Endothelial cell of umbilical vein (primary cell): ENCODE measurements at regions not wholly inside any gene's neighbourhood (a gene's known extent, or its start where the extent isn't known, plus 50 kb on each side); places are given as distances from the start of the nearest gene placed in this dataset.
A peak's percentile ranks its signal among the peaks of the same experiment; 100 is the strongest.

Source experiments
- BruUV-seq: library from RNA; stranded (reverse); fragments of 400-500 nt; replicated peaks from 2 replicates; lab custom pipeline; 2021; lab: Mats Ljungman, UMichigan
- CTCF ChIA-PET: fragments of 300-600, 350-600 bp; sonication (Branson Sonifier 250); formaldehyde crosslinking; loops from one replicate; lab custom pipeline; 2021; ENCODE audit warnings: antibody characterized with exemption, inconsistent platforms; lab: Charles Lee
- POLR2A ChIA-PET: fragments of 300-600, 350-600 bp; sonication (Branson Sonifier 250); formaldehyde crosslinking; loops from one replicate; lab custom pipeline; 2021; ENCODE audit warnings: antibody characterized with exemption, inconsistent platforms; lab: Charles Lee
- DNase-seq: peaks from one replicate; pipeline ENCODE4 v3.0.0-alpha.2; 2011; ENCODE audit warnings: low read depth, low spot score
- FAIRE-seq: peaks from 2 replicates; lab custom pipeline; 2011; peaks lifted over from hg19 to GRCh38; lab: Jason Lieb, UNC
- H2AFZ ChIP-seq: 2 replicates; pipeline ENCODE4 v1.6.0; 2012; ENCODE audit warnings: low read depth, low read length, control low read depth, inconsistent platforms
- H3K27ac ChIP-seq: 2 replicates; pipeline ENCODE4 v1.5.1; 2011; ENCODE audit warnings: low read depth, mild to moderate bottlenecking, control low read depth, low read length, moderate library complexity; ENCODE audit not compliant: insufficient read depth
- H3K27me3 ChIP-seq, 2 experiments: 2 replicates each; pipeline versions ENCODE4 v1.6.0 to v1.6.1; 2011; ENCODE audit warnings: low read length in 2 of 2, mixed read lengths in 1 of 2; ENCODE audit not compliant: control insufficient read depth in 2 of 2, insufficient read depth in 2 of 2
- H3K36me3 ChIP-seq, 2 experiments: 2 replicates in 1 of 2; 3 replicates in 1 of 2; pipeline ENCODE4 v1.5.1; 2011; ENCODE audit warnings: low read length in 2 of 2, mild to moderate bottlenecking in 1 of 2, moderate library complexity in 1 of 2; ENCODE audit not compliant: control insufficient read depth in 2 of 2, insufficient read depth in 2 of 2; ENCODE audit errors: extremely low read depth in 1 of 2
- H3K4me1 ChIP-seq: 3 replicates; pipeline ENCODE4 v1.5.1; 2011; ENCODE audit warnings: mild to moderate bottlenecking, low read length; ENCODE audit not compliant: control insufficient read depth, insufficient read depth; ENCODE audit errors: extremely low read depth
- H3K4me2 ChIP-seq: 2 replicates; pipeline ENCODE4 v1.6.1; 2011; ENCODE audit warnings: low read length, control low read depth, mixed read lengths; ENCODE audit not compliant: insufficient read depth
- H3K4me3 ChIP-seq, 3 experiments: fragments of 200-600 bp in 1 of 3; sonication (generic), shearing (Covaris generic) in 1 of 3; replicated peaks in 1 of 3; 2 replicates each; pipeline ENCODE4 v1.5.1; 2011 to 2016; ENCODE audit warnings: control low read depth in 3 of 3, low read length in 3 of 3, mild to moderate bottlenecking in 2 of 3, inconsistent platforms in 1 of 3, low read depth in 1 of 3, moderate library complexity in 1 of 3; ENCODE audit not compliant: insufficient read depth in 1 of 3
- H3K79me2 ChIP-seq: 2 replicates; pipeline ENCODE4 v1.6.0; 2012; ENCODE audit warnings: low read length, inconsistent platforms; ENCODE audit not compliant: control insufficient read depth, insufficient read depth
- H3K9ac ChIP-seq: replicated peaks from 2 replicates; pipeline ENCODE3; 2011; ENCODE audit warnings: low read length, control low read depth; ENCODE audit not compliant: insufficient read depth; ENCODE audit errors: extremely low read depth
- H3K9me1 ChIP-seq: replicated peaks from 3 replicates; pipeline ENCODE4 v1.6.0; 2011; ENCODE audit warnings: mild to moderate bottlenecking, low read length; ENCODE audit not compliant: control insufficient read depth, insufficient read depth; ENCODE audit errors: extremely low read depth
- H3K9me3 ChIP-seq: replicated peaks from 2 replicates; pipeline ENCODE4 v1.5.1; 2012; ENCODE audit warnings: low read length, inconsistent platforms; ENCODE audit not compliant: control insufficient read depth, insufficient read depth
- H4K20me1 ChIP-seq: replicated peaks from 2 replicates; pipeline ENCODE3; 2011; ENCODE audit warnings: mild to moderate bottlenecking, low read length; ENCODE audit not compliant: control insufficient read depth, insufficient read depth; ENCODE audit errors: extremely low read depth
- EZH2 ChIP-seq: IDR thresholded peaks from 2 replicates; pipeline ENCODE4 v1.6.1; 2012; ENCODE audit warnings: borderline replicate concordance, low read depth, mild to moderate bottlenecking, moderate library complexity, low read length, inconsistent platforms; ENCODE audit not compliant: severe bottlenecking
- FOS ChIP-seq: IDR thresholded peaks from 2 replicates; pipeline ENCODE4 v1.6.1; 2011; ENCODE audit warnings: mild to moderate bottlenecking, low read length, moderate library complexity, borderline replicate concordance; ENCODE audit not compliant: insufficient read depth
- GATA2 ChIP-seq: IDR thresholded peaks from 2 replicates; pipeline ENCODE4 v1.7.0; 2011; ENCODE audit warnings: low read depth, mild to moderate bottlenecking, moderate library complexity, mixed read lengths, low read length; ENCODE audit not compliant: insufficient read length, insufficient read depth
- JUN ChIP-seq: IDR thresholded peaks from 2 replicates; pipeline ENCODE4 v1.6.1; 2011; ENCODE audit warnings: borderline replicate concordance, low read depth; ENCODE audit not compliant: insufficient read length, insufficient read depth
- MYC ChIP-seq: IDR thresholded peaks from one replicate; pipeline ENCODE4 v1.6.1; 2011; ENCODE audit warnings: mild to moderate bottlenecking, low read depth, low read length
- POLR2A ChIP-seq: IDR thresholded peaks from 2 replicates; pipeline ENCODE4 v1.6.1; 2012; ENCODE audit warnings: low read depth, mild to moderate bottlenecking, control low read depth, low read length
- POLR2AphosphoS5 ChIP-seq: IDR thresholded peaks from 2 replicates; pipeline ENCODE4 v1.6.1; 2012; ENCODE audit warnings: low read depth, mild to moderate bottlenecking, control low read depth, low read length, moderate library complexity; ENCODE audit not compliant: insufficient read depth
- dilution Hi-C: fragments of 300-500 bp; cut with MboI; formaldehyde crosslinking; loops from one replicate; pipeline ENCODE4 v1.15.0; 2019; ENCODE audit warnings: low sequenced_read_pairs; ENCODE audit not compliant: extremely low pct_ligation_motif_present
- intact Hi-C: fragments of 100-400 bp; cut with micrococcal nuclease; formaldehyde crosslinking; loops from one replicate; pipeline ENCODE4 v1.10.0; 2022
- TF ChIP-seq, protein P1 (sequence below): IDR thresholded peaks from 2 replicates; pipeline ENCODE4 v1.6.1; 2011; ENCODE audit not compliant: insufficient read depth, insufficient read length
- TF ChIP-seq, protein P2 (sequence below), 2 donors: IDR thresholded peaks; 1 replicate in 1 of 2; 2 replicates in 1 of 2; pipeline ENCODE4 v1.5.1; 2011; ENCODE audit warnings: low read length in 2 of 2, mild to moderate bottlenecking in 2 of 2, moderate library complexity in 2 of 2, control low read depth in 1 of 2, inconsistent platforms in 1 of 2, low read depth in 1 of 2; ENCODE audit not compliant: insufficient read depth in 1 of 2; ENCODE audit errors: extremely low read depth in 1 of 2

DNA sequence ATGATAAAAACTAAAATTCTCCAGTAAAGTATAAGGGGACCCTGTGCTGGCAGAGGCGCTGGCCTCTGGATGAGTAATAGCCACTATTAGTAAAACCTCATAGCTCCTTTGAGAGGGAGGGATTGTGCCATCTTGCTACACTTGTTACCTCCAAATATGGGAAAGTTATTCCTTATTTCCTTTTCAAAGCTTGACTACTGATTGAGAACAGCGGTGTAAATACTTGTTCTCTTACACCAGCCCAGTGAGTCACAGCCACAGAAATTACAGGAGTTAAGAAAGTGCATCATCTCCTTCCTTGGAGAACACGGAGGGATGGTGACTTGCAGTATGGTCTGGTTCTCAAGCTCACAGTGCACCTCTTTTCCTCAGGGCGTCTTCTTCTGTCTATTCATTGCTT, 379.0 kb downstream of the EFNB2 start:
- POLR2A ChIA-PET = no interaction called here
- FAIRE-seq = peak; percentile 78

More for the DNA sequence above, 379.0 kb downstream of the EFNB2 start:
- Histone ChIP-seq H3K9me3 (no peaks in the 10 kb centered on the region), H3K9ac (no peak overlapping the region), H3K27ac (peak overlapping the region; percentile 59), H3K4me3 (no peak overlapping the region), H2AFZ (peak overlapping the region; percentile 35), H3K79me2 (no peaks in the 10 kb centered on the region), H3K4me2 (peak overlapping the region; percentile 3), H3K4me1 (peaks cover 24% of the 10 kb centered on the region), H4K20me1 (no peaks in the 10 kb centered on the region), H3K27me3 (no peaks in the 10 kb centered on the region), H3K36me3 (no peaks in the 10 kb centered on the region), H3K9me1 (no peaks in the 10 kb centered on the region)
- intact Hi-C loops = loop anchor here (10.0 kb wide), 1 partner anchor 218 kb away; no protein-coding TSS in a partner anchor
- CTCF ChIA-PET = interaction anchor here (1.0 to 1.3 kb wide), 3 partner anchors 17 to 379 kb away, joined by 3 to 5 read pairs (median 5); partner anchors contain the start of gene EFNB2
- no peak for TF ChIP-seq EZH2
- TF ChIP-seq, protein P1, sequence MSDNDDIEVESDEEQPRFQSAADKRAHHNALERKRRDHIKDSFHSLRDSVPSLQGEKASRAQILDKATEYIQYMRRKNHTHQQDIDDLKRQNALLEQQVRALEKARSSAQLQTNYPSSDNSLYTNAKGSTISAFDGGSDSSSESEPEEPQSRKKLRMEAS = no peak
- no peak for TF ChIP-seq MYC
- TF ChIP-seq FOS = peak; percentile 93
- peak; percentile 36 for TF ChIP-seq POLR2AphosphoS5
- TF ChIP-seq, protein P2, sequence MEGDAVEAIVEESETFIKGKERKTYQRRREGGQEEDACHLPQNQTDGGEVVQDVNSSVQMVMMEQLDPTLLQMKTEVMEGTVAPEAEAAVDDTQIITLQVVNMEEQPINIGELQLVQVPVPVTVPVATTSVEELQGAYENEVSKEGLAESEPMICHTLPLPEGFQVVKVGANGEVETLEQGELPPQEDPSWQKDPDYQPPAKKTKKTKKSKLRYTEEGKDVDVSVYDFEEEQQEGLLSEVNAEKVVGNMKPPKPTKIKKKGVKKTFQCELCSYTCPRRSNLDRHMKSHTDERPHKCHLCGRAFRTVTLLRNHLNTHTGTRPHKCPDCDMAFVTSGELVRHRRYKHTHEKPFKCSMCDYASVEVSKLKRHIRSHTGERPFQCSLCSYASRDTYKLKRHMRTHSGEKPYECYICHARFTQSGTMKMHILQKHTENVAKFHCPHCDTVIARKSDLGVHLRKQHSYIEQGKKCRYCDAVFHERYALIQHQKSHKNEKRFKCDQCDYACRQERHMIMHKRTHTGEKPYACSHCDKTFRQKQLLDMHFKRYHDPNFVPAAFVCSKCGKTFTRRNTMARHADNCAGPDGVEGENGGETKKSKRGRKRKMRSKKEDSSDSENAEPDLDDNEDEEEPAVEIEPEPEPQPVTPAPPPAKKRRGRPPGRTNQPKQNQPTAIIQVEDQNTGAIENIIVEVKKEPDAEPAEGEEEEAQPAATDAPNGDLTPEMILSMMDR (IDR thresholded peaks at IDR 0.05; ENCODE audit: extremely low read depth in 1 of 2, insufficient read depth in 1 of 2, low read depth in 1 of 2, low read length in 2 of 2) = no peak
- TF ChIP-seq GATA2 = peak; percentile 14
- peak; percentile 50 for TF ChIP-seq JUN
- TF ChIP-seq POLR2A = no peak
- no TSS peak for BruUV-seq
- dilution Hi-C loops = no loop called here
- peak; percentile 70 for DNase-seq
